CD4-positive, alpha-beta T cell treated with Interleukin-6 at 100 ng/mL for 8 hours (primary cell): ENCODE measurements at regions not wholly inside any gene's neighbourhood (a gene's known extent, or its start where the extent isn't known, plus 50 kb on each side); places are given as distances from the start of the nearest gene placed in this dataset.
"Not testable (repeated sequence)": the region's sequence is repeated elsewhere in the genome, so short reads cannot be mapped to it uniquely, and the experiment has no call there.

Experiments
- DNase-seq: peaks from one replicate; pipeline ENCODE4 v3.0.0-alpha.2; 2020; ENCODE audit warnings: mixed read lengths, low spot score

DNA sequence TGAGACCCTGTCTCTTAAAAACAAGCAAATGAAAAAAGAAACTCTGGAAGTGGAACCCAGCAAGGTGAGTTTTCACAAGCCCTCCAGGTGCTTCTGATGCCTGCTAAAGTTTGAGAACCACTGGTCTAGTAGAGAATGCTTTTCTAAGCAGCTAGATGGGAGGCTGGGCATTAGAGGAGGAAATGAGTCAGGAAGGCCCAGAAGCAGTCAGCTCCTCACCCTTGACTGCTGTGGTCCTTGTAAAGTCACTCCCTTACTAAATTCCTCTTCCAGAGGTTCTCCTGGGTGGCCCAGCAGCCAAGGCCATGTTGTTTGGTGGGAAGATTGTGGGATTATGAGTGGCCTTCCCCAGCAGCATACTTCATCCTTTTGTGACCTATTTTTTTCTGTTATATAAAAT, 52.0 kb upstream of the FYN start:
- DNase-seq = peak; percentile 3

DNA sequence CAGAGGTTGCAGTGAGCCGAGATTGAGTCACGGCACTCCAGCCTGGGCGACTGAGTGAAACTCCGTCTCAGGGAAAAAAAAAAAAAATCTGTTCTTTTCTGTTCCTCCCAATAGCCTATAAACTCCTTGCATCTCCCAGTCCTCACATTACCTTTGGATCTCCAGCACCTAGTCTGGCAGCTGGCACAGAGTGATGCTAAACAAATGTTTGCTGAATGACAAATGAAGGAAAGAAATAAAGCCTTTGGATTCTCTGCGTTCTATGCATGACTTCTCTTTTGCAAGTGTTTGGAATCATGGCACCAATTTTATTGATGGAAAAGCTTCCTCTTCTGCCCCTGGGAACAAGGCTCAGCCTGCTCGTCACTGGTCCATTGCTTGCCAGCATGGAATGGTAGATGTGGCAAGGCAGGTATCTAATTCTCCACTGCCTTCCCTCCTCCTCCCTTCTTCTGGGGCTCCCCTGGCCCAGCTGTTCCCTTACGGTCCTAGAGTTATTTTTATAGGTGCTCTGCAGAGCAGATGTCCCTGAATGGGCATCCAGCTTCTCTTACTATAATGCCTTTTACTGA, 53.6 kb upstream of the FYN start:
- no peak for DNase-seq

DNA sequence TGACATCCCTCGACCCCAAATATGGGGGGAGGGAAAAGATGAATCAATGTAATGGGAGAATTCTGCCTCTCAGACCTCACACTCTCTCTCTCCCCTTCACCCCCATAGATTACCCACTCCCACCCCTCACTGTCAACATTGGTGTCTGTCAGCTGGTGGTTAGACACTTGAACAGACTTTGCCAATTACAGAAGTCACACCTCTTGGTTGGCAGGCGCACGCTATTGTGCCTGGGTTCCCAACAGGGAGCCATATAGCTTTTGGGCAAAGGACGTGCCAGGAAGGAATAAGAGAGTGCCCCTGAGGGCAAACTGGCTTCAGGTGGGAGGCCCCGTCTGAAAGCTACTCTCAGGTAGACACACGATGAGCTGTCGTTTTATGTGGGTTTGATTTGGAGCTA, 54.1 kb upstream of the FYN start:
- no peak for DNase-seq

DNA sequence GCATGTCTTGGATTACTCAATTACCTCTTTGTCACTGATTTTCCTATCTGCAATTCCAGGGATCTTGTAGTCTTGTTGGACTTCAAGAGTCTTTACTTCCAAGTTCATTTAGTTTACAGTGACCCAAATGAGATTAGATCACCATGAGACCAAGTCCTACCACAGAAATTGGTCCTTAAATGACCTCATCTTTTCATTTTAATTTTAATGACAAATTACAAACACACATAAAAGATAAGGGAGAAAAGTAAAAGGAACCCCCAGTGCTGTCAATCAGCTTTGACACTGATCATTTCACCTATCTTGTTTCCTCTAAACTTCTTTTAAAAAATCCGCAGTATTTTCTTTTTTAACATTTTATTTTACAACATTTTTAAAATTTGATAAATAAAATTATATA, 54.9 kb upstream of the FYN start:
- DNase-seq = no peak

DNA sequence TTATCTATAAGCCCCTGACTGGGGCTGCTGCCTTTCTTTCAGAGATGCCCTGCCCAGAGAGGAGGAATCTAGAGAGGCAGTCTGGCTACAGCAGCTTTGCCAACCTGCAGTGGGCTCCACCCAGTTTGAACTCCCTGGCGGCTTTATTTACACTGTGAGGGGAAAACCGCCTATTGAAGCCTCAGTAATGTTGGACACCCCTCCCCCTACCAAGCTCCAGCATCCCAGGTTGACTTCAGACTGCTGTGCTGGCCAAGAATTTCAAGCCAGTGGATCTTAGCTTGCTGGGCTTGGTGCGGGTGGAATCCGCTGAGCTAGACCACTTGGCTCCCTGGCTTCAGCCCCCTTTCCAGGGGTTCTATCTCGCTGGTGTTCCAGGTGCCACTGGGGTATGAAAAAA, 61.4 kb upstream of the FYN start:
- not testable (repeated sequence) for DNase-seq

DNA sequence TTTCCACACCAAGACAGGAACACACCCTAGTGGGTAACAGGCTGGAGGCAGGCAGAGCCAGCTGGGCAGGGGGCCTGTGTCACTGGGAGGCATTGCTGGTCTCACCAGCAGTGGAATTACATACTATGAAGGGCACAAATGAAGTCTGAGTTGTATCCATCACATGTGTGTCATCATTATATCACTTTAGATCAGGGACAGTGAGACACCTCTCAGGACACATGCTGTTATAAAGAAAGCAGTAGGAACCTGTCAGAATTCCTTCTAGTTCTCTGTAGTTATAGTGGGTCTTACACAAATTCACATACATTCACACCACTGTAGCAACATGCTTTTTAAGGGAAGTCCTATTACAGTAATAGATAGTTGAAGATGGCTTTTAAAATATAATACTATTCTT, 63.5 kb upstream of the FYN start:
- DNase-seq = no peak

DNA sequence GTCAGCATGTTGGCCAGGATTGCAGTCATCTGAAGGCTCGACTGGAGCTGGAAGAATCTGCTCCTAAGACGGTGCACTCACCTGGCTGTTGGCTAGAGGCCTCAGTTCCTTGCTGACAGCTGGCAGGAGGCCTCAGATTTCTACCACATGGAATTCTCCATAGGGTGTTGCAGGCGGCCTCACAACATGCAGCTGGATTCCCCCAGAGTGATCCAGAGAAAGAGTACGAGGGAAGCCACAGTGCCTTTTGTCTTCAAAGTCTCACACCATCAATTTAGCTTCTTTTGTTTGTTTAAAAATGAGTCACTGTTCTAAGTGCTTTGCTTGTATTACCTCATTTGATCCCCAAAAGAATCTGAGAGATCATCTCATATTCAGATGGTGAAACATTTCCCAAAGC, 65.5 kb upstream of the FYN start:
- DNase-seq = no peak

DNA sequence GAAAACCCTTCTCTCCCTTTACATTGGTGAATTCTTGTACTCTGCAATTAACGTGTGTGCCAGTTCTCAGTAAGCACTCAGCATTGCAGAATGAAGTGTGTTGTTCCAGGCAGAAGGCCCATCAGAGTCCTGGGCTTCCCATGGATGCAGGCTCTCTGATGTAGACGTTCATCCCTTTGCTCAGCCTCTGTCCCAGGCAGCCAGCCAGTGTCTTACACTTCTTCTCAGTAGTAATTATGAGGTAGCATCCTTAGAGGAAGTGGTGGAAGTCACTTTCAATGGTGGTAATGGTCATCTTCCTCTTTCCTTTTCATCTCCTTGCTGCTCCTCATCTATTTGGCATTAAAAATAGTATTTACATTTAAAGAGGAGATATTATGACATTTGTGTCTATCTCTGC, 66.7 kb upstream of the FYN start:
- no peak for DNase-seq

DNA sequence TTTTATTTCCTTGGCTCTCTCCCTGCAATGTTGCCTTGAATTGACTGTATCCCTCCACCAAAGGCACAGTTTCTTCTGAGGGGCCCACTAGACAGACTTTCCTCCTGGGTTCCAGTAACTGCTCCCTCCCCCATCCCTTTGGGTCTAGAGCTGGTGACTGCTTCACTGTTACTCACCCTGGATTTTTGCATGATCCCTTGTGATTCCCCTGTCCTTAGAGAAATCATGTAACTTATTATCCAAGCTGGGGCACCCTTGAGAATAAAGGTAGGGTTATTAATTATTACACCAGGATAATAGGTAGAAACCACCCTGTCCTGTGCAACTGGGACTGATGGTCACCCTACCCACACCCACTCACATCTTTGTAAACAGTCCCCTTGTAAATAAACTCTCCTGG, 67.5 kb upstream of the FYN start:
- DNase-seq = no peak

DNA sequence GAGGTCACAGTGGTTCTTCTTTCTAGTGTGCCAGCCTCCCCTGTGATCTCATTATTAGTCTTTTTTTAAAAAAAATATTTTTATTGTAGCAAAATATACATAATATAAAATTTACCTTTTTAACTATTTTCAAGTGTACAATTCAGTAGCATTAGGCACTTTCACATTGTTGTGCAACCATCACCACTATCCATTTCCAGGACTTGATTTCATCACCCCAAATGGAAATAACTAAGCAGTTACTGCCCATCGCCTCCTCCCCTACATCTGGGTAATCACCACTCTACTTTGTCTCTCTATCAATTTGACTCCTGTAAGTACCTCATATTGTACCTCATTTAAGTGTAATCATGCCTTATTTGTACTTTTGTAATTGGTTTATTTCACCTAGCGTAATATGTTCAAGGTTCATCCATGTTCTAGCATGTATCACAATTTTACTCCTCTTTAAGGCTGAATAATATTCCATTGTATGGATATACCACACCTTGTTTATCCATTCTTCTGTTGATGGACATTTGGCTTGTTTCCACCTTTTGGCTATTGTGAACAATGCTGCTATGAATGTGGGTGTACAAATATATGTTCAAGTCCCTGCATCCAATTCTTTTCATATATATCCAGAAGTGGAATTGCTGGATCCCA, 68.6 kb upstream of the FYN start:
- no peak for DNase-seq

DNA sequence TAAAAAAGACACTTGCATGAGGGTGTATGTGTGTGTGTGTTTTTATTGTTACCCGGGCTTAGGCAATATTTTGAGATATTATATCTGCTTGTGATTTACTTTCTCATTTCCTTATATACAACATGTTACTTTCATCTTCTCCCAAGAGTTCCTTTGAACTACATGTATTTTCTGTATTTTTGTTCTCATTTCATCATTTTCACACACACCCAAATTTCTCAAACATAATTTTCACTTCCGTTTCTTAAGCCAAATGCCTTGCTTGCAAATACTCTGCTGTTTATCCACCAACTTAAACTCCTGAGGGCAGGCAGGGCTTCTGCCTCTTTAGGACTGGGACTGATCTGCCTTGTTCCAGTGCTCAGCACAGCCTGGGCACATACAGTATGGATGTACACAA, 69.3 kb upstream of the FYN start:
- no peak for DNase-seq

DNA sequence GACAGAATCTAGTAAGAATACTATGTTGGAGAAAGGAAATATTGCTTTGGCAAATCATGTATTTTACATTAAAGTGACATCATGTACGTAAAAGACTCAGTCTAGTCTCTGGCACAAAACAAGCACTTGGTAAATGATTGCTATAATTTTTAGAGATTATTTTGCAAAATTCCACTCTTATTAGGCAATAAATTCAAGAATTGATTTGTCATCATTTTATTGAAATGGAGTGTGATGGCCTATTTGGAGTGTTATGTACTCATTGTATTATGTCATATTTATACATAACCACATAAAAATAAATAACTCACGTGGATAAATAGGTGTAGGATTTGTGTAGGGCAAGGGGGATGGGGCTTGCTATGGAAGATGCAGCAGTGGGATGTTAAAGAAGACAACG, 70.0 kb upstream of the FYN start:
- DNase-seq = no peak

DNA sequence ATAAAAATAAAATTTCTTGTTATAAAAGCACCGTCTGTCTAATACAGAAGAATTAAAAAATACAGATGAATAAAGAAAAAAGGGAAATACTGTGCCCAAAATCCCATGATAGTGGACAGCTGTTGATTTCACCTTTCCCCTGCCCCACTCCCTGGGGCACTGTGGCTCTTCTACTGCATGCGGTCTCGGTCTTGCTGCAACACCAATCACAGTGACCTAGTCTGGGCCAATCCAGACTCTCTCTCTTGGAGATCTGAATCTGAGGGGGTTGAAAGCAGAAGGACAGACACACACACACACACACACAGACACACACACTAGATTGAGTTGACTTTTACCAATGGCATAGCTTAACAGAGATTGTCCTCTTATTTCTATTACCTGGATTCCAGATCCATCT, 70.5 kb upstream of the FYN start:
- DNase-seq = no peak

DNA sequence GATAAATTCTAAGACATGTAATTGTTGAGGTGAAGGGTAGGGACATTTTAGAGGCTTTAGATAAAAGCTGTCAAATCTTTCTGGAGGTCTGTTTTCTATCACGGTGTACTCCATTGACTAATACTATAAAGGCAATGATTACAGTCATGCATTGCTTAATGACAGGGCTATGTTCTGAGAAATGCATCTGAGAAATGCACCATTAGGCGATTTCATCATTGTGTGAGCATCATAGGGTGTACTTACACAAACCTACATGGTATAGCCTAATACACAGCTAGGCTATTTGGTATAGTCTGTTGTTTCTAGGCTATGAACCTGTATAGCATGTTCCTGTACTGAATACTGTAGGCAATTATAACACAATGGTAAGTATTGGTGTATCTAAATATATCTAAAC, 71.3 kb upstream of the FYN start:
- no peak for DNase-seq

DNA sequence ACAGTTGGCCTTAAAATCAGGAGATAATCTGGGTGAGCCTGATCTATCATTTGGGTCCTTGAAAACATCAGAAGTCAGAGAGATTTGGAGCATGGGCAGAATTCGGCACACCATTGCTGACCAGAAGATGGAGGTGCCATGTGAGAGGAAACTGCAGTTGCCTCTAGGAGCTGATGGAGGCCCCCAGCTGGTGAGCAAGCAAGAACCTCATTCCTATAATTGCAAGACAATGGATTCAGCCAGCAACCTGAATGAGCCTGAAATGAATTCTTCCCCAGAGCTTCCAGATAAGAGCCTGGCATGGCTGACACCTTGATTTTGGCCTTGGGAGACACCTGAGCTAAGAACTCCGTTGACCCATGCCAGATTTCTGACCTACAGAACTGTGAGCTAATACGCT, 76.3 kb upstream of the FYN start:
- no peak for DNase-seq

DNA sequence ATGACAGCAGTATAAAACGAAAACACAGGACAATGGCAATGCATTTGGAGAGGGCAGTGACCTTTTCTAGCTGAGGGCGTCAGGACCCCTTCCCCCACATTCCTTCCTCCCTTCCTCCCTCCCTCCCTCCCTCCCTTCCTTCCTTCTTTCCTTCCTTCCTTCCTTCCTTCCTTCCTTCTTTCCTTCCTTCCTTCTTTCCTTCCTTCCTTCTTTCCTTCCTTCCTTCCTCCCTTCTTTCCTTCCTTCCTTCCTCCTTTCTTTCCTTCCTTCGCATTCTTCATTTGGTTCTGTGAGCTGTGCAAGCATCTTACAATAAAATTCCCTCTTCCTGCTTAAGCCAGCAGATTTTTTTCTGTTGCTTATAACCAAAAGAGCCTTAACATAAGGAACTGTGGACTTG, 76.7 kb upstream of the FYN start:
- not testable (repeated sequence) for DNase-seq

DNA sequence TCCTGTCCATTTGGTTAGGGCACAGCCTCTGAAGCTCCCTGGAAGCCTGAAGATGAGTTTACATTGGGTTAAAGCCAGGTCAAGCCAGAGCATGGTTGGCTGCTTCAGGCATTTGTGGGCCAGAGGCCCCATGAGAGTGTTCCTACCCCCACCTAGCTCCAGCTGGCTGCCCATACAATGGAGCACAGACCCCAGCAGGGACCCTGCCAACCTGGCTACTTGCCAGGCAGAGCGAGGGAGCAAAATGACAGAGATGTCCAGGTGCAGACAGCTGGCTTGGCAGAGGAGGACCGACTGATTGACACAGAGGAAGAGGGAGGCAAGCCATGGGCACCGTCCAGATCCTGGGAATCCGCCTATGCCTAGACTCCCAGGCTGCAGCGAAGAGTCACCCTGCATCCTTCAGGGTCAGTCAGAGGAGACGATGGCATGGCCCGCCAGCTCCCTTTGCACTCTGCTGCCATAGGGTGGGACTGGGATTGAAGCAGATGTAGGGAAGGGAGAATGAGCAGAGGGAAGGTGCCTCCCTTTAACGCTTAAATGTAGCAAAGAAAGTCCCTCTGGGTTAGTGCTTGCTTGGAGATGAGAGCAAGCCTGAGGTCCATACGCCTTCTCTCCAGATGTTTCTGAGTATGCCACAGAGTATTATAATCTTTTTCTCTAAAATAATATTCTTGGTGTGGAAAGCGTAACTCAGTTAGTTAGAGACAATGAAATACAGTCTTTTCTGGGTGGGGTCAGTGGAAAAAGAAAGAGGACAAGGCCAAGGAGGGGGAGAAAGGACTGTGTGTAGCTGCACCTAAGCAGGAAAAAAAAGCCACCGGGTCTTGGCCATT, 77.6 kb upstream of the FYN start:
- no peak for DNase-seq

DNA sequence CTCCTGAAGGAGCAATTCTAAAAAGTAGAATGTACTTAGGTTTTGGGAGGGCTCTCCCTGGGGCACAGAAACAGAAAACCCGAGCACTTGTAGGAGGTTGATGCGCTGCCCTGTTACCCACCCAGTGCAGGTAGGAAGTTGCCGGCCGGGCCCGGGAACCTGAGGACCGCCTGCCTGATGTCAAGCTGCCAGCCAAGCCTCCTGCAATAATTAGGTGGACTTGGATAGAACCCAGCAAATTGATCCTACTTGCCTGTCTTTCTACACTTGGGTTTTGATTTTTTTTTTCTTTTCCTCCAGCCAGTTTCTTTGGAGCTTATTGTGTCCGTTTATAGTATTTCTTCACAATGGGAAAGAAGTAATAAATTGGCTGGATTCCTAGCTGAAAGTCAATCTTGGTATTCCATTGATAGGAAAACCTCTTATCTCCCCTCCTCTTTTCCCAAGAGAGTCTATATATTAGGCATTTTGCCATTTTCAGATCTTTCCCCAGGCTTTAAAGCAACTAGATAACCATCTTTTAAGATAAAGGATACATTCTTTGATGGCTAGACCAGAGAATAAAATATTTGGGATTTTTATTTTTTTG, 78.3 kb upstream of the FYN start:
- no peak for DNase-seq

DNA sequence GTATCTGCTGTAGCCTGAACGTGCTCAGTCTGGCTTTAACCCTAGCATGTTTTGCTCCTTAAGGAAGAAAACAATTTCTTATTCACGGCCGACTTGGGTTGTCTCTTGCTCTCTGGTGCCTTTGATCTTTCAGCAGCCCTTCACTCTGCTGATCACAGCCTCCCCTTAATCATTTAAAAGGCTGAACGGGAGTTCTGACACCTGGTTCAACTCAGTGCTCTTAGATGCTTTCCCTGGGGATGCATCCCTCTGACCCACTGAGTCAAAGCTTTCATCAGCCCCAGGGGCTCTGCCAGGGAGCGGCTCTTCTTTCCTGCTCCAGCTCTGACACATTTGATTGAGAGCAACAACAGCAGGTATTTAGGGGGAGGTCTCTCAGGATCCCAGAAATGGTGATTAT, 79.0 kb upstream of the FYN start:
- no peak for DNase-seq

DNA sequence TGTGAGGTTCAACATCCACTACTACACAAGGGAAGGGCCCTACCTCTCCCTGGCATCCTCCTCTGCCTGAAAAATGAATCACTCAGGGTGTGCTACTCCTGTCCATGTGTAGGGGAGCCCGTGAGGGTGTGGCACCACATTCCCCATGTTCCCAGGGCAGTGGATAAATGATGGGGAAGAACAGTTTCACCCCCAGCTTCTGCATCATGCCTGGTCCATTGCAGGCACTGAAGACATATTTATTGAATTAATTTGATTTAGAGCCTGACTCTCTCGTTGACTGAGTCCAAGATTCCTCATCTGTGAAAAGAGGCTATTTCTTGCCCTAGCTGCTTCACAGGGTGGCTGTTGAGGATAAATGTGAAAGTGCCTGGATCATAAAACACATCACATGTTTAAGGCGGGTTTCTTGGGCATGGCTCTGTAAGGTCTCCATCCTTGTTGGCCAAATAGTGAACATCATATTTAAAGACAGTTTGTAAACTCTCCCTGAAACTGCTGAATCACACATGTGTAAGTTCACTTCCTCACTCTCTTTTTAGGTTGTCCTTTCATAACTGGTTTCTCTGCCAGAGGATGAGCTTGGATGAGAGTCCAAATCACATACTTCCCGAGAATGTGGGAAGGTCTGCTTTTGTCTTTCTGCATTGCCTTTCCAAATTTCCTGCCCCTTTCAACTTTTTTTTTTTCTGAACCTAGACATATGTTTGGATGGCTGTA, 79.7 kb upstream of the FYN start:
- DNase-seq = no peak

DNA sequence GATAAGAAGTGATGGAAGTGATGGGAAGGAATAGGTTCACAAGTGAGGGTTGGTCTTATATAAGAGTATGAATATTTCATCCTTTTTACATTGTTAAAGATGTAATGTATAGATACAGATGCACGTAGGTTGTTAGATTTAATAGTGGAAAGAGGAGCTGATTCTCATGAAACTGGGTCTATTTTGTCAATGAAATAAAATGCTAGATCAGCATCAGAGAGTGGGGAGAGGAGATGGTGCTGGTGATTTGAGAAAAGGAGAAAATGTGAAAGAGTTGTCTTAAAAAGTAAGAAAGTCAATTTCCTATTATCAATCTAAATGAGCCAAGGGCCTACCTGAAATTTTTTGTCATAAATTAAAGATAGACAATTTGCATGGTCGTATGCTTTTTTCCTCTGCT, 82.8 kb upstream of the FYN start:
- DNase-seq = no peak

DNA sequence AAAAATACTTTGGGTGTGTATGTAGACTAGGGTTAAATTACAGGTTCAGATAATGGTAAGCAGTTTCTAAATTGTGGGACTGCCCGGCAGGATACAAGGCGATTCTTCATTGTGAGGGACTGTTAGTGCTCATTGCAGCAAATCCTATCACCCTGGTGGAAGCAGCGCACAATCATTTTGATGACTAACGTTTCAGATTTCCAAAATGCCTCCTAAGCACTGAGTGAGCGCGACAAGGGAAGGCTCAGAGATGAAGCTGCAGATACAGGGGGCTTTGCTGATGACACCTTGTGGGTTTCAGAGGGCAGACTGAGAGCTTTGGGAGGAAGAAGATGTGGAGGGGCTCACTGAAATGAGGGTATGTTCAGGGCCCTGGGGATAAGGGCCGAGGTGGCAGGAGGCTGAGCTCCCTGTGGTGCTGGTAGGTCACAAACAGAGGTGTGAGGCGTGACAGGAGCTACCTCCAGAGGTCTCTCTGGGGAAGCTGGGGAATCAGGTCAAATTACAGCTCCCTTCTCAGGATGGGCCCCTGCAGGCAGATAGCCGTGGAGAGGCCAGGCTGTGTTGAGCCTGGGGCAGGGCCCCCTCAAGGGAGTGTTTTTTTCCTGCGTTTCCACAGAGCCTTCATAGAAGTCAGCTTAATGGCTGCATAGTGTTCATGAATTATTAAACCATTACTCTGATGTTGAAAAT, 84.5 kb upstream of the FYN start:
- no peak for DNase-seq
